Mesenchymal stem cell (in vitro differentiated cells and primary cell): ENCODE measurements at regions not wholly inside any gene's neighbourhood (a gene's known extent, or its start where the extent isn't known, plus 50 kb on each side); places are given as distances from the start of the nearest gene placed in this dataset.
A peak's percentile ranks its signal among the peaks of the same experiment; 100 is the strongest.

Experiments
- DNase-seq: peaks from one replicate; pipeline ENCODE4 v3.0.0-alpha.2; 2013
- H2AFZ ChIP-seq: one replicate; pipeline ENCODE4 v1.6.1; 2013; ENCODE audit warnings: low read depth, mild to moderate bottlenecking, control low read depth, inconsistent platforms, low read length, moderate library complexity
- H2AK5ac ChIP-seq: 2 replicates; pipeline ENCODE4 v1.6.1; 2013; ENCODE audit warnings: low read length, moderate library complexity, mild to moderate bottlenecking, inconsistent platforms; ENCODE audit not compliant: severe bottlenecking
- H2BK120ac ChIP-seq: one replicate; pipeline ENCODE4 v1.6.1; 2013; ENCODE audit warnings: low read depth, mild to moderate bottlenecking, inconsistent platforms, low read length, moderate library complexity
- H2BK12ac ChIP-seq, 2 experiments: one replicate each; pipeline ENCODE4 v1.6.1; 2013; ENCODE audit warnings: inconsistent platforms in 2 of 2, low read length in 2 of 2, mild to moderate bottlenecking in 2 of 2, moderate library complexity in 2 of 2, control low read depth in 1 of 2
- H2BK15ac ChIP-seq: one replicate; pipeline ENCODE4 v1.6.1; 2013; ENCODE audit warnings: mild to moderate bottlenecking, low read depth, inconsistent platforms; ENCODE audit not compliant: poor library complexity, severe bottlenecking
- H2BK5ac ChIP-seq: 2 replicates; pipeline ENCODE4 v1.6.1; 2013; ENCODE audit warnings: low read depth, mild to moderate bottlenecking, low read length, control low read depth, inconsistent platforms; ENCODE audit not compliant: poor library complexity, severe bottlenecking
- H3K14ac ChIP-seq, 2 experiments: one replicate each; pipeline ENCODE4 v1.6.1; 2013; ENCODE audit warnings: inconsistent platforms in 2 of 2, low read length in 2 of 2, control low read depth in 1 of 2, mild to moderate bottlenecking in 1 of 2, moderate library complexity in 1 of 2
- H3K18ac ChIP-seq, 2 experiments: one replicate each; pipeline ENCODE4 v1.6.1; 2013; ENCODE audit warnings: inconsistent platforms in 2 of 2, low read length in 2 of 2, control low read depth in 1 of 2, low read depth in 1 of 2, mild to moderate bottlenecking in 1 of 2
- H3K23ac ChIP-seq, 2 experiments: one replicate each; pipeline ENCODE4 v1.6.1; 2013; ENCODE audit warnings: inconsistent platforms in 2 of 2, low read length in 2 of 2, mild to moderate bottlenecking in 2 of 2, moderate library complexity in 2 of 2, control low read depth in 1 of 2
- H3K27ac ChIP-seq: 2 replicates; pipeline ENCODE4 v1.5.1; 2013; ENCODE audit warnings: mild to moderate bottlenecking, moderate library complexity, low read length, control low read depth, inconsistent platforms; ENCODE audit not compliant: poor library complexity, severe bottlenecking
- H3K27me3 ChIP-seq, 2 experiments: 2 replicates each; pipeline versions ENCODE4 v1.6.1 to v1.7.0; 2013; ENCODE audit warnings: low read length in 2 of 2, mild to moderate bottlenecking in 2 of 2, moderate library complexity in 2 of 2, control low read depth in 1 of 2, inconsistent platforms in 1 of 2; ENCODE audit not compliant: control insufficient read depth in 1 of 2, insufficient read depth in 1 of 2
- H3K36me3 ChIP-seq, 2 experiments: 2 replicates each; pipeline versions ENCODE4 v1.6.1 to v1.7.0; 2013; ENCODE audit warnings: low read length in 2 of 2, control low read depth in 1 of 2, inconsistent platforms in 1 of 2, low read depth in 1 of 2, mild to moderate bottlenecking in 1 of 2; ENCODE audit not compliant: insufficient read depth in 2 of 2, control insufficient read depth in 1 of 2
- H3K4ac ChIP-seq, 2 experiments: one replicate each; pipeline ENCODE4 v1.6.1; 2013; ENCODE audit warnings: inconsistent platforms in 2 of 2, low read length in 2 of 2, mild to moderate bottlenecking in 2 of 2, moderate library complexity in 2 of 2, control low read depth in 1 of 2, low read depth in 1 of 2
- H3K4me1 ChIP-seq: 2 replicates; pipeline ENCODE4 v1.6.1; 2013; ENCODE audit warnings: low read depth, low read length, control low read depth; ENCODE audit not compliant: control insufficient read depth, insufficient read depth
- H3K4me2 ChIP-seq: 2 replicates; pipeline ENCODE4 v1.6.1; 2013; ENCODE audit warnings: low read length, mild to moderate bottlenecking, inconsistent platforms; ENCODE audit not compliant: poor library complexity, severe bottlenecking
- H3K4me3 ChIP-seq, 2 experiments: 2 replicates each; pipeline versions ENCODE4 v1.5.1 to v1.7.0; 2013; ENCODE audit warnings: low read length in 2 of 2, mild to moderate bottlenecking in 2 of 2, control low read depth in 1 of 2, low read depth in 1 of 2; ENCODE audit not compliant: insufficient read depth in 1 of 2
- H3K79me1 ChIP-seq: replicated peaks from 2 replicates; pipeline ENCODE4 v1.6.1; 2013; ENCODE audit warnings: mild to moderate bottlenecking, control low read depth, low read length, inconsistent platforms; ENCODE audit not compliant: poor library complexity, severe bottlenecking
- H3K9ac ChIP-seq: 2 replicates; pipeline ENCODE4 v1.7.0; 2013; ENCODE audit warnings: mild to moderate bottlenecking, low read length, moderate library complexity
- H3K9me3 ChIP-seq: 2 replicates; pipeline ENCODE4 v1.7.0; 2013; ENCODE audit warnings: mild to moderate bottlenecking, low read length; ENCODE audit not compliant: control insufficient read depth
- H4K8ac ChIP-seq: one replicate; pipeline ENCODE4 v1.6.1; 2013; ENCODE audit warnings: inconsistent platforms, mild to moderate bottlenecking, low read length, moderate library complexity
- H4K91ac ChIP-seq: one replicate; pipeline ENCODE4 v1.6.1; 2013; ENCODE audit warnings: mild to moderate bottlenecking, low read length, inconsistent platforms
- WGBS: methylation state at CpG from one replicate; pipeline ENCODE4 v1.1.7; 2013; ENCODE audit warnings: mixed read lengths; 5-methylcytosine and 5-hydroxymethylcytosine counted together

GRCh38 chr2:128809259-128809636 is 490.6 kb upstream of the HS6ST1 start:
- Histone ChIP-seq H3K14ac (no peak overlapping the region), H3K4me2 (no peak overlapping the region), H4K8ac (no peak overlapping the region), H3K9me3 (peaks cover 3% of the 10 kb centered on the region), H3K27ac (no peak overlapping the region), H2AFZ (no peak overlapping the region), H3K18ac (no peak overlapping the region), H2AK5ac (no peak overlapping the region), H3K4ac (no peak overlapping the region), H2BK12ac (no peak overlapping the region), H2BK15ac (no peak overlapping the region), H2BK5ac (no peak overlapping the region), H2BK120ac (no peak overlapping the region), H3K9ac (peak overlapping the region; percentile 74), H3K4me3 (no peak overlapping the region), H3K23ac (no peak overlapping the region), H3K79me1 (no peaks in the 10 kb centered on the region), H4K91ac (no peak overlapping the region), H3K27me3 (no peaks in the 10 kb centered on the region), H3K36me3 (no peaks in the 10 kb centered on the region), H3K4me1 (no peaks in the 10 kb centered on the region)
- 84% methylated on average over 1 of the region's 1 CpG for WGBS
- DNase-seq, result peak; percentile 21

DNA sequence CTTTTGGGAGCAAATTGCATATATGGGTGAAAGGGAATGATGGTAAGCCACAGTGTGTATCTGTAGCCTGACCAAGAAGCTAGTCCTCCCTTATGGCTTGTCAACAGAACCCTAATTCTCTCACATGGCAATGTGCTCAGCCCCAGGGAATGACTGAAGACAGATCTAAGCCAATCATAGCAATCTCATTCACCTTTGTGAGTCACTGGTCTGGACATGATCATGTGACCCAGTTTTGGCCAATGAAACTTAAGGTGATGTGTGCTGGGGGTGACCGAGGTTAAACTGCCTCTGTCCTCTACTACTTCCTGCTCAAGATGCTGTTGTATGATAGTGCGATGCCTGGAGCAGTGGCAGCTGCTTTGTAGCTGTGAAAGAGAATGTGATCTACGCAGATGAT is 491.2 kb upstream of the HS6ST1 start:
- no peak overlapping the region for H4K8ac ChIP-seq
- no peak overlapping the region for H2BK120ac ChIP-seq
- DNase-seq, result no peak
- H2AK5ac ChIP-seq, result no peak overlapping the region
- no peak overlapping the region for H2AFZ ChIP-seq
- WGBS, result 20% methylated on average over 1 of the region's 3 CpGs
- no peaks in the 10 kb centered on the region for H3K4me1 ChIP-seq
- H3K27me3 ChIP-seq, result no peaks in the 10 kb centered on the region
- H3K14ac ChIP-seq, result no peak overlapping the region
- H3K9ac ChIP-seq, result peak overlapping the region; percentile 74
- no peaks in the 10 kb centered on the region for H3K79me1 ChIP-seq
- H3K4me3 ChIP-seq, result no peak overlapping the region
- H3K4me2 ChIP-seq, result no peak overlapping the region
- no peaks in the 10 kb centered on the region for H3K36me3 ChIP-seq
- H3K23ac ChIP-seq, result no peak overlapping the region
- no peak overlapping the region for H3K18ac ChIP-seq
- no peak overlapping the region for H3K27ac ChIP-seq
- no peak overlapping the region for H2BK12ac ChIP-seq
- H4K91ac ChIP-seq, result no peak overlapping the region
- H2BK5ac ChIP-seq, result no peak overlapping the region
- no peak overlapping the region for H3K4ac ChIP-seq
- H2BK15ac ChIP-seq, result no peak overlapping the region
- peaks cover 3% of the 10 kb centered on the region for H3K9me3 ChIP-seq

GRCh38 chr2:128812183-128812940 is 493.7 kb upstream of the HS6ST1 start:
- no peak overlapping the region for H3K18ac ChIP-seq
- no peak overlapping the region for H3K23ac ChIP-seq
- no peak overlapping the region for H3K4me2 ChIP-seq
- no peak overlapping the region for H4K91ac ChIP-seq
- H3K27me3 ChIP-seq, result peaks cover 0 to 3% of the 10 kb centered on the region in 2 experiments
- H3K4me3 ChIP-seq, result no peak overlapping the region
- H3K4me1 ChIP-seq, result no peaks in the 10 kb centered on the region
- no peak overlapping the region for H4K8ac ChIP-seq
- H3K36me3 ChIP-seq, result no peaks in the 10 kb centered on the region
- no peak overlapping the region for H3K9ac ChIP-seq
- no peak overlapping the region for H2AFZ ChIP-seq
- peaks cover 3% of the 10 kb centered on the region for H3K9me3 ChIP-seq
- H3K79me1 ChIP-seq, result no peaks in the 10 kb centered on the region
- WGBS, result 80% methylated on average over 14 of the region's 14 CpGs
- no peak overlapping the region for H3K4ac ChIP-seq
- H2BK5ac ChIP-seq, result no peak overlapping the region
- H2AK5ac ChIP-seq, result no peak overlapping the region
- H2BK120ac ChIP-seq, result no peak overlapping the region
- DNase-seq, result no peak
- H2BK15ac ChIP-seq, result no peak overlapping the region
- no peak overlapping the region for H3K14ac ChIP-seq
- no peak overlapping the region for H2BK12ac ChIP-seq
- H3K27ac ChIP-seq, result no peak overlapping the region

GRCh38 chr2:128813352-128814034 is 494.8 kb upstream of the HS6ST1 start:
- 75% methylated on average over 7 of the region's 7 CpGs for WGBS
- Histone ChIP-seq H3K9ac (no peak overlapping the region), H2BK12ac (no peak overlapping the region), H3K27ac (no peak overlapping the region), H4K8ac (no peak overlapping the region), H2BK5ac (no peak overlapping the region), H3K4me2 (no peak overlapping the region), H3K4ac (no peak overlapping the region), H2AFZ (no peak overlapping the region), H3K18ac (no peak overlapping the region), H2BK120ac (no peak overlapping the region), H3K4me3 (no peak overlapping the region), H2BK15ac (no peak overlapping the region), H3K36me3 (no peaks in the 10 kb centered on the region), H3K27me3 (peaks cover 0 to 6% of the 10 kb centered on the region in 2 experiments), H3K14ac (no peak overlapping the region), H3K4me1 (no peaks in the 10 kb centered on the region), H3K9me3 (peaks cover 3% of the 10 kb centered on the region), H3K79me1 (no peaks in the 10 kb centered on the region), H4K91ac (no peak overlapping the region), H2AK5ac (no peak overlapping the region), H3K23ac (no peak overlapping the region)
- no peak for DNase-seq
